Hindlimb muscle (tissue), 1 donor: ENCODE measurements at regions not wholly inside any gene's neighbourhood (a gene's known extent, or its start where the extent isn't known, plus 50 kb on each side); places are given as distances from the start of the nearest gene placed in this dataset.
"Not testable (repeated sequence)": the region's sequence is repeated elsewhere in the genome, so short reads cannot be mapped to it uniquely, and the experiment has no call there.

ENCODE experiments used
- DNase-seq: peaks from one replicate; pipeline ENCODE4 v3.0.0-alpha.2; 2013

GRCh38 chr7:23887660-23888059 lies 177.6 kb downstream of the STK31 start:
- no peak for DNase-seq

GRCh38 chr7:23888958-23889357 lies 178.9 kb downstream of the STK31 start:
- no peak for DNase-seq

GRCh38 chr7:23889566-23889965 lies 179.5 kb downstream of the STK31 start:
- DNase-seq = no peak

DNA sequence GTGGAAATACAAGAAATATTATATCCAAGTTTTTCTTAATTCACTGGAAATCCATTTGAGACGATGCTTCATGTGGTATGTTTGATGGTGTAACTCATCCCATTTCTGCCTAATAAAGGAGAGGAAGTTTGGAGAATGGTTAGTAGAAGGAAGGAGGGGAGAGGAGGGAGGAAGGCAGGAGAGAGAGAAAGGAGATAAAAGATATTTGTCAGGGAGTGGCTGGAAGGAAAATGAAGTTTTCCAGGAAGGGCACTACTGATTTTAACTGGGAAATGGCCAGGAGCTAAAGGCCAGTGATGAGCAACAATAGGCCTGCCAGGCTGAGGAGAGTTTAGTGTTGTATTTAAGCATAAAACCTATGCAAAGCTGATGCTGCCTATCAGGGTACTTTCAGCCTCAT lies 182.0 kb downstream of the STK31 start:
- no peak for DNase-seq

- peak; percentile 3 for DNase-seq
Observed at GRCh38 chr7:23893176-23893941, 183.3 kb downstream of the STK31 start.

- DNase-seq = no peak
Observed at GRCh38 chr7:23893942-23894891, 184.2 kb downstream of the STK31 start.

GRCh38 chr7:23894892-23895569 lies 185.0 kb downstream of the STK31 start:
- DNase-seq = no peak

DNA sequence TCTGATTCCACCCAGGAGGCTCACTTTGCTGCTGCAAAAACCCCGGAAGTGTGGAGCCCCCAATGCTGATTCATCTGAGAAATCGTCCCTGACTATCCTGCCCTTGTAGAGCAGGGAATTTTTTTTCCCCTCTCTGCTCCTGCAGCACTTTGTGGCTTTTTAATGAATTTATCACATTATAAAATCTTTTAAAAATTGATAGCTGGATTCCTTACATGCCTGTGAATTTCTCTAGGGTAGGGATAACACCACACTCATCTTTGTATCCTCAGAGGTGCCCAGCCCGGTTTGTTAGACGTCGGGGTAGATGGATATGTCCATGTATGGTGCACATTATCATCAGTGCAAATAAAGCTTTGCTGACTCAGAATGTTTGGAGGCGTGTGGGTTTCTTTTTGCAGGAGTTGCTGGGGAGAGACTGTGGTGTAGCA lies 185.7 kb downstream of the STK31 start:
- no peak for DNase-seq

DNA sequence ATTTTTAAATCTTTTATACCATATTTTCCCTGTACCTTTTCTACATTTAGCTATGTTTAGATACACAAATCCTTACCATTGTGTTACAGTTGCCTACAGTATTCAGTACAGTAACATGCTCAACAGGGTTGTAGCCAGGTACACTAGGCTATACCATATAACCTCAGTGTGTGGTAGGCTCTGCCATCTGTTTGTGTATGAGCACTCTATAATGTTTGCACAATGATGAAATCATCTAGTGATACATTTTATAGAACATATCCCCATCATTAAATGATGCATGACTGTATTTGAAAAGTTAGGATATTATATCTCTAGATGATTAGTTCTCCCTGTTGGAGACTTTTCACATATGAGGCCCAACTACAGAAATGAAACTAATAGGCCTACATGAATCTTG lies 188.6 kb downstream of the STK31 start:
- no peak for DNase-seq

DNA sequence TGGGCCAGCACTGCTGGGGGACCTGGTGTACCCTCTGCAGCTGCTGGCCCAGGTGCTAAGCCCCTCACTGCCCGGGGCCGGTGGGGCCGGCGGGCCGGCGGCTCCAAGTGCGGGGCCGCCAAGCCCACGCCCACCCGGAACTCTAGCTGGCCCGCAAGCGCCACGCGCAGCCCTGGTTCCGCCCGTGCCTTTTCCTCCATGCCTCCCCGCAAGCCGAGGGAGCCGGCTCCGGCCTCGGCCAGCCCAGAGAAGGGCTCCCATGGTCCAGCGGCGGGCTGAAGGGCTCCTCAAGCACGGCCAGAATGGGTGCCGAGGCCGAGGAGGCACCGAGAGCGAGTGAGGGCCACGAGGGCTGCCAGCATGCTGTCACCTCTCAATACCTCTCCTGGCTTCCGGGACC lies 194.9 kb downstream of the STK31 start:
- DNase-seq = not testable (repeated sequence)

- no peak for DNase-seq
Observed at GRCh38 chr7:23907012-23907411, 197.0 kb downstream of the STK31 start.

GRCh38 chr7:23909426-23909825 lies 199.4 kb downstream of the STK31 start:
- DNase-seq = no peak

- DNase-seq = no peak
Observed at GRCh38 chr7:23912065-23912464, 202.0 kb downstream of the STK31 start.

GRCh38 chr7:23913016-23913415 lies 203.0 kb downstream of the STK31 start:
- no peak for DNase-seq

GRCh38 chr7:23915236-23915635 lies 205.2 kb downstream of the STK31 start:
- no peak for DNase-seq

DNA sequence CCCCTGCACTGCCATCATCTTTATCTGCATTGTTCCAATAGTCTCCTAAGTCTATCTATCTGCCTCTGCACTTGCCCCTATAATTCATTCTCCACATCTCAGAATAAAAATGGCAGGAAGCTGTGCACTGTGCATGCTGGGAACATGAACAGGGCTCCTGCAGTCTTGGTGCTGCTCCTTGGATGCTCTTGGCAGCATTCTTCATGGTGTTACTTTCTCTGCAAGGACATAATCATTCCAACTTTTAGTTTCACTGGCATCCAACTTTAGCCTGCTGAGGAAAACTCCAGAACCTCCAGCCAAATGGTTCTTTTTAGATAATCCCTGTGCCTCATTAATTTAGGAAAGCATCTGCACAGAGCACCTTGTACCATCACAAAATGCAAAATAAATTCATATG lies 208.3 kb downstream of the STK31 start:
- no peak for DNase-seq

GRCh38 chr7:23918856-23919255 lies 208.8 kb downstream of the STK31 start:
- DNase-seq = peak; percentile 4

DNA sequence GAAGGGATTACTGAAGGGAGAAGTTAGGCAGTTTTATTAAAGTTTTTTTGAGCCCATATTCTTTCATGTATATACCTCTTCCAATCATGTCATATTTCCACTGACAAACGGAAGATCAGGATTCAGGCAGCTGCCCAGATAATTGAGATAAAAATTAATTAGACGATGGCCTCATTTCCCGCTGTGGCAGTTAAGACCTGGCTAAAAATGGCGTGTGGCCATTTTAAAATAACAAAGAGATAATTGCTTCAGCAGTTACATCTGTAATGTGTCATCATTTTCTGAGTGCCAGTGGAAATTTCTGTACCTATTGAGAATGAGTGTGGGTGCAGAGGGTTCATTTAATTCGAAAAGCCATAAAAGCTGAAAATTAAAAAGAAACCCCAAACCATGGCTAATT lies 215.1 kb downstream of the STK31 start:
- DNase-seq = no peak

DNA sequence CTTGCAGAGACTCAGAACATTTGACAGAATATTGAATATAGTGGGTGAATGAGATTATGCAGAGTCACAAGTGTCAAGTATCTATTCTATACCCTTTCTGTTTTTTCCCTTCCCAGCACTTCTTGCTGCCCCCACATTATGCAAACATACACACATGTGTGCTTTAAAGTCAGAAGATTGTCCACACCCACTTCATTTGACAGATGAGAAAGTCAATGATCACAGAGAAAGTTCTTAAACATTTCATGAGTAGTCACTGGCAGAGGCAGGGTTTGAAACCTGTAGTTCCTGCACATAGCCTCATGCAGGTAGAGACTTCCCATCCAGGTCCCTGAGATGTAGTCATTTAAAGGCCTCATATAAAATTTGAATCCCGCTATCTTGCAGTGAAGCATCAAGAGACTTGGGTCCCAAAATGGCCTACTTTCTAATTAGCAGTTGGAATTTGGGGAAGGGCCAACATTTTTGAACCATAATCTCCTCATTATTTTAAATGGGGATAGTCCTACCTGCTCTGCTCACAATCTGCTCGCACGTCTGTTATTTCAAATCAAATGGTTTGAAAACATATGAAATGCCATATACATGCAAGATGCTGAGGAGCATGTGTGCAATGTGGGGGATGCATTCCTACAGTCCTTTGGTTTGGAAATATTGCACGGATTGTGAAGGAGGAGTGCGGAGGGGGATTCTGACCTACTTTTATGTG lies 217.8 kb downstream of the STK31 start:
- no peak for DNase-seq

- no peak for DNase-seq
Observed at GRCh38 chr7:23928418-23928775, 218.4 kb downstream of the STK31 start.

DNA sequence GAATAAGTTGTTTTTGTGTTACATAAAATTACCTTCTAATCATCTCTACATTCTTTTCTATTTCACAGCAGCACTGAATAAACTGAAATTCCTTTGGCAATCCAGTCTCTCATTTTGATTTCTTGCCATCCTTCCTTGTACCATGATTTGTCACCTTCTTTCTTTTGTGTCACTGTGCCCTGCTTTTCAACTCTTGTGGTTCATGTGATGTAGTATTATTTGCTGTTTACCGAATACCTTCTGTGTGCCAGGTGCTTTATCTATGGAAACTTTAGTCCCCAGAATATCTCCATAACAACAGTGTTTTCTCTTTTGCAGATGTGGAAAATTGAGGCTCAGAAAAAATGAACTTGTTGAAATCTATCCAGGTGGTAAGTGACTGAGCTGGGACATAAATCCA lies 220.3 kb downstream of the STK31 start:
- no peak for DNase-seq

- DNase-seq = no peak
Observed at GRCh38 chr7:23931633-23932032, 221.6 kb downstream of the STK31 start.

DNA sequence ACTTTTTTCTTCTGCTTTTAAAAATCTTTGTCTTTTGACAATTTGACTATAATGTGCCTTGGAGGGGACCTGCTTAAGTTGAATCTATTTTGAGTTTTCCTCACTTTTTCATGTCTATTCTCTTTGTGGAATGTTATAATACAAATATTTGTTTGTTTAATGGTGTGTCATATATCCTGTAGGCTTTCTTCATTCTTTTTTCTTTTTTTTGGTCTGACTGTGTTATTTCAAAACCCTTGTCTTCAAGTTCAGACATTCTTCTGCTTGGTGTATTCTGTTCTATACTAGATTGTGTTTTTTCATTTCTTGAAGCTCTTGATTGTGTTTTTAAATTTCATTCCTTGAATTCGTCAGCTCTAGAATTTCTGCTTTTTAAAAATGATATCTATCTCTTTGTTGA lies 228.2 kb downstream of the STK31 start:
- DNase-seq = no peak
